WI38 (cell line): ENCODE measurements at regions not wholly inside any gene's neighbourhood (a gene's known extent, or its start where the extent isn't known, plus 50 kb on each side); places are given as distances from the start of the nearest gene placed in this dataset.

Source experiments
- H3K4me3 ChIP-seq: 2 replicates; pipeline ENCODE4 v1.5.1; 2011; ENCODE audit warnings: low read depth, mild to moderate bottlenecking, control low read depth, low read length
- TF ChIP-seq, protein P1 (sequence below): IDR thresholded peaks from 2 replicates; pipeline ENCODE4 v1.5.1; 2012; ENCODE audit warnings: low read depth, mild to moderate bottlenecking, control low read depth, low read length

DNA sequence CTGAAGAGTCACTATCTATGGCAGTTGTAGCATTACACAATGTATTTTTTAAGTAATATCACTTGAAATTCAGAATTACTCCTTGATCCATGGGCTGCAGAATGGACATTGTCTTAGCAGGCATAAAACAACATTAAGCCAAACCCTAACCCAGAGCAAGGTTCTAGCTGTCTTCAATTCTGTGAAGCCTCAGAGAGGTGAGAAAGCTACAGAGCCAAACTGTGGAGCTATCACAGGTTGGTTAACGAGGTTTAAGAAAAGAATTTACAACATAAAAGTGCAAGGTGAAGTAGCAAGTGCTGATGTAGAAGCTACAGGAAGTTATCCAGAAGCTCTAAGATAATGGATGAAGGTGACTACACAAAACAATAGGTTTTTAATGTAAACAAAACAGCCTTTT lies 582.7 kb upstream of the POT1 start:
- TF ChIP-seq, protein P1, sequence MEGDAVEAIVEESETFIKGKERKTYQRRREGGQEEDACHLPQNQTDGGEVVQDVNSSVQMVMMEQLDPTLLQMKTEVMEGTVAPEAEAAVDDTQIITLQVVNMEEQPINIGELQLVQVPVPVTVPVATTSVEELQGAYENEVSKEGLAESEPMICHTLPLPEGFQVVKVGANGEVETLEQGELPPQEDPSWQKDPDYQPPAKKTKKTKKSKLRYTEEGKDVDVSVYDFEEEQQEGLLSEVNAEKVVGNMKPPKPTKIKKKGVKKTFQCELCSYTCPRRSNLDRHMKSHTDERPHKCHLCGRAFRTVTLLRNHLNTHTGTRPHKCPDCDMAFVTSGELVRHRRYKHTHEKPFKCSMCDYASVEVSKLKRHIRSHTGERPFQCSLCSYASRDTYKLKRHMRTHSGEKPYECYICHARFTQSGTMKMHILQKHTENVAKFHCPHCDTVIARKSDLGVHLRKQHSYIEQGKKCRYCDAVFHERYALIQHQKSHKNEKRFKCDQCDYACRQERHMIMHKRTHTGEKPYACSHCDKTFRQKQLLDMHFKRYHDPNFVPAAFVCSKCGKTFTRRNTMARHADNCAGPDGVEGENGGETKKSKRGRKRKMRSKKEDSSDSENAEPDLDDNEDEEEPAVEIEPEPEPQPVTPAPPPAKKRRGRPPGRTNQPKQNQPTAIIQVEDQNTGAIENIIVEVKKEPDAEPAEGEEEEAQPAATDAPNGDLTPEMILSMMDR = no peak

DNA sequence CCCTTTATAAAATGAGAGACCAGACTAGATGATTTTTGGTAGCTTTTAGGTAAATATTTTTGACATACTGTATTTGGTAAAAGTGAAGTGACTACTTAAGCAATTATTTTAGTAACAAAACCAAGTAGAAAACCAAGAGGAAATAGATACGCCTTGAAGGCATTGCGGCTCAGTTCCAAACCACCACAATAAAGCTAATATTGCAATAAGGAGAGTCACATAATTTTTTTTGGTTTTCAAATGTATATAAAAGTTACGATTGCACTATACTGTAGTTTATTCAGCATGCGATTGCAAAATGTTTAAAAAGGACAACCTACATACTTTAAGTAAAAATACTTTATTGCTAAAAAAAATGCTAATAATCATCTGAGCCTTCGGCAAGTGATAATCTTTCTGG lies 581.7 kb upstream of the POT1 start:
- TF ChIP-seq, protein P1 = no peak
- no peak overlapping the region for H3K4me3 ChIP-seq

More for the DNA sequence above, 582.7 kb upstream of the POT1 start:
- no peak overlapping the region for H3K4me3 ChIP-seq

DNA sequence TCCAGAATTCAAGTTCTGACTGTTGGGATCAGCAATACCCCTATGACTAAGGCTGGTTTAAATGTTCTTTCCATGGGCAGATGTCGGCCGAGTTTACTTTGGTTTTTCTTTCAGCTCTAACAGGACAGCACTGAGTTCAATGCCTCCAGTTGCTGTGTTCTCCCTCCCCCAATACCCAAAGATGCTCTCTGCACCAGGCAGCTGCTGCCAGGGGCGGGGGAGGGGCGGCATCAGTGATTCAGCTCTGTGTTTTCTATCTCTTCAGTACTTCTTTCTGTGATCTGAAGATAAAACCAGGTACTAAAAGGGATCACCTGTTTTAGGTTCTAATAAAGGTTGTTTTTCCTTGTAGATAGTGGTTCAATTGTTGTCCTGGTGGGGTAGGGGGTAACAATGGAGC lies 576.7 kb upstream of the POT1 start:
- TF ChIP-seq, protein P1 = no peak
- no peak overlapping the region for H3K4me3 ChIP-seq

DNA sequence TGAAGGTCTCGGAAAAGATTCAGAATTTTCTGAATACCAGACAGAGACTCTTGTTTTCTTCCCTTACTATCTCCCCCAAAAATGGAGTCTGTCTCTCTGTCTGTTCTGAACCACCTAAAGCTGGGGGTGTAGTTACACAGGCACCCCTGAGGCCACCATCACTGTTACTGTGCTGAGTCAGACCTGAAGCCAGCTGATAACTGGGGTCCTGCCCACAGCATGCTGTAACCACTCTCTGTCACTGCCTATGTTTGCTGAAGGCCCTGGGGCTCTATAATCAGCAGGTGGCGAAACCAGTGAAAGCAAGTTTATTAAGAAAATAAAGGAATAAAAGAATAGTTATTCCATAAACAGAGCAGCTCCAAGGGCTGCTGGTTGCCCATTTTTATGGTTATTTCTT lies 575.2 kb upstream of the POT1 start:
- TF ChIP-seq, protein P1 = no peak
- H3K4me3 ChIP-seq = no peak overlapping the region

DNA sequence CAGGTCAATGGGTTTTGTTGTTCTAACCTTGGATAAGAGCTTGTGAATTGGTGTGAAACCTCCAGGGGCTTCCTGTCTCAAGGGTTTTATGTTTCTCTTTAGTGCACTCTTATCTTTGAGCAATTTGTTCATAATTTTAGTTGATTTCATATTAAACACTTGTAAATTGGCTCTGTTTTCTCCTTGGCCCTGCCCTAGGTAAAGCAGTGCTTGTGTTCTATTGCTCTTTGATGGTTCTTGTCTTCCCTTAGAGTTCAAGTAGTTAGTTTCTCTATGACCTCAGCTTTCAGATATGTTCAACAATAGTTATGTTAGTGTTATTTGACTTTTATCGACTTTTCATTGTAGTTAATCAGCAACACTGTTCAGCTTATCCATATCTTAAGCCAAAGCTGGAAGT lies 566.4 kb upstream of the POT1 start:
- TF ChIP-seq, protein P1 = no peak

DNA sequence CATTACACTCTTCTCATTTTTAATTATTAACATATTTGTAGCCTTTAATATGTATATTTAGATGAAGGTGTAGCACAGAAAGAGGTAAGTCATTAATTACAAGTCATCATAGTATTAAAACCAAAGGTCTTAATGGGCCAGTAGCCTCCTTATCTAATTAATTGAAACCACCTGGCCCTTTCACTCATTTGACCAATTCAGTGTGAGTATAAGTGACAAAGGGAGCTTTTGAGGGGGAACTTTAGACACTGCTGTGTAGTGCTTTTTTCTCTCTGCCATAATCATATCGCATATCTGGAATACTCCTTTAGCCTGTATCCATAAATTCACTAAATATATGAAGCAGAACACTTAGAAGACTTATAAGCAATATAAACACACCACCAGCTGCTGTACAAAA lies 562.9 kb upstream of the POT1 start:
- TF ChIP-seq, protein P1 = no peak
- H3K4me3 ChIP-seq = no peak overlapping the region

More for the DNA sequence above, 566.4 kb upstream of the POT1 start:
- no peak overlapping the region for H3K4me3 ChIP-seq

DNA sequence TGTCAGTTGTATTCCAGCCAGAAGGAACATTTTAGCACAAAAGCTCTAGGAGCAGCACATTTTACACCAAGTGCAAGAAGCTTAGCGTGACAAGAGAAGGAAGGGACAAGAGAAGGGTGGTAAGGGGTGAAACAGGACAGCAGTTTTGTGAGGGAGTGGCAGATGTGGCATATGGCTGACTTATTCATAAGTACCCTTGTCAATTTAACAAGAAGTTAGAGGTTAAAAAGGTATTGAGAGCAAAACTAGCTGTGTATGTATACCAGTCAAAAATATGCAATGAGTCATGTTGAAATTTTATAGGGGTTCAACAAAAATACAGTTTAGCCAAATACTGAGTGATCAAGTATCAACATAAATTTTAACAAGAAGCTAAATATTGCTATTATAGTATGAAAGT lies 561.5 kb upstream of the POT1 start:
- TF ChIP-seq, protein P1 = no peak
- no peak overlapping the region for H3K4me3 ChIP-seq
